ENCODE measurements at regions not wholly inside any gene's neighbourhood (a gene's known extent, or its start where the extent isn't known, plus 50 kb on each side); places are given as distances from the start of the nearest gene placed in this dataset.

GRCh38 chr10:64033711-64034110 lies 512.5 kb downstream of the REEP3 start:
- TF ChIP-seq CTCF (conservative IDR thresholded peaks at IDR 0.05; ENCODE audit: low read depth in 2 of 2): no peak
- TF ChIP-seq EZH2 (IDR thresholded peaks at IDR 0.05; ENCODE audit: low read depth, unreplicated experiment): no peak
- TF ChIP-seq ZNF331 (CRISPR knock-in tag; IDR thresholded peaks at IDR 0.05; ENCODE audit: low read depth): no peak
